B cell (primary cell): ENCODE measurements at regions not wholly inside any gene's neighbourhood (a gene's known extent, or its start where the extent isn't known, plus 50 kb on each side); places are given as distances from the start of the nearest gene placed in this dataset.

Source experiments
- ATAC-seq: fragments of 200-7000 bp; cut with Tn5 transposase; one replicate; pipeline ENCODE4 v1.10.0; 2021; ENCODE audit warnings: low read depth, mild to moderate bottlenecking, moderate number of reproducible peaks, moderate library complexity
- CTCF ChIA-PET: fragments of 350-600 bp; sonication (Branson Sonifier 250); formaldehyde crosslinking; loops from one replicate; lab custom pipeline; 2021; ENCODE audit warnings: antibody characterized with exemption, inconsistent platforms; lab: Charles Lee
- POLR2A ChIA-PET: fragments of 350-600 bp; sonication (Branson Sonifier 250); formaldehyde crosslinking; loops from one replicate; lab custom pipeline; 2021; ENCODE audit warnings: antibody characterized with exemption; lab: Charles Lee
- DNase-seq: peaks from one replicate; pipeline ENCODE4 v3.0.0; 2013
- H2AFZ ChIP-seq: 2 replicates; pipeline ENCODE4 v1.6.1; 2012; ENCODE audit warnings: mild to moderate bottlenecking, low read depth, low read length; ENCODE audit not compliant: insufficient read depth, poor library complexity, severe bottlenecking
- H3K27ac ChIP-seq, 2 donors: 1 replicate in 1 of 2; 2 replicates in 1 of 2; pipeline ENCODE4 v1.5.1; 2012 to 2013; ENCODE audit warnings: low read length in 2 of 2, mild to moderate bottlenecking in 2 of 2, moderate library complexity in 1 of 2
- H3K27me3 ChIP-seq, 4 experiments: fragments of 200-600 bp in 1 of 4; sonication (generic) in 1 of 4; replicated peaks in 1 of 4; 1 replicate in 2 of 4; 2 replicates in 2 of 4; pipeline versions ENCODE4 v1.6.1 to v1.7.0; 2013 to 2016; ENCODE audit warnings: low read length in 3 of 4, mild to moderate bottlenecking in 2 of 4, mixed read lengths in 1 of 4, moderate library complexity in 1 of 4; ENCODE audit not compliant: insufficient read depth in 4 of 4, control insufficient read depth in 3 of 4; ENCODE audit errors: control extremely low read depth in 1 of 4
- H3K36me3 ChIP-seq, 2 experiments: replicated peaks in 1 of 2; 1 replicate in 1 of 2; 2 replicates in 1 of 2; pipeline versions ENCODE4 v1.6.1 to v1.7.1; 2013; ENCODE audit warnings: low read length in 1 of 2; ENCODE audit not compliant: insufficient read depth in 2 of 2, control insufficient read depth in 1 of 2; ENCODE audit errors: control extremely low read depth in 1 of 2, extremely low read depth in 1 of 2
- H3K4me1 ChIP-seq, 2 donors: fragments of 200-600 bp in 1 of 2; sonication (generic) in 1 of 2; 1 replicate in 1 of 2; 2 replicates in 1 of 2; pipeline versions ENCODE4 v1.5.1 to v1.6.1; 2013 to 2017; ENCODE audit warnings: low read length in 2 of 2; ENCODE audit not compliant: control insufficient read depth in 2 of 2, insufficient read depth in 2 of 2
- H3K4me2 ChIP-seq: replicated peaks from 2 replicates; pipeline ENCODE3; 2012; ENCODE audit warnings: mild to moderate bottlenecking, low read depth, low read length; ENCODE audit not compliant: poor library complexity, severe bottlenecking
- H3K4me3 ChIP-seq, 5 experiments: fragments of 200-600 bp in 1 of 5; sonication (generic) in 1 of 5; 1 replicate in 3 of 5; 2 replicates in 2 of 5; pipeline versions ENCODE4 v1.5.1 to v1.7.0; 2011 to 2016; ENCODE audit warnings: low read length in 4 of 5, mild to moderate bottlenecking in 4 of 5, low read depth in 2 of 5, control low read depth in 1 of 5, moderate library complexity in 1 of 5; ENCODE audit not compliant: insufficient read depth in 1 of 5; ENCODE audit errors: control extremely low read depth in 1 of 5, extremely low read depth in 1 of 5
- H3K79me2 ChIP-seq: fragments of 200-600 bp; sonication (generic); one replicate; pipeline ENCODE4 v1.6.0; 2016; ENCODE audit warnings: low read length; ENCODE audit not compliant: control insufficient read depth, insufficient read depth
- H3K9ac ChIP-seq: fragments of 200-600 bp; sonication (generic); 2 replicates; pipeline ENCODE4 v1.6.1; 2017; ENCODE audit warnings: mild to moderate bottlenecking, low read length, moderate library complexity
- H3K9me3 ChIP-seq, 3 donors: one replicate each; pipeline versions ENCODE4 v1.6.1 to v1.7.1; 2013; ENCODE audit warnings: low read length in 2 of 3; ENCODE audit not compliant: control insufficient read depth in 2 of 3, insufficient read depth in 1 of 3; ENCODE audit errors: control extremely low read depth in 1 of 3
- H4K20me1 ChIP-seq: 2 replicates; pipeline ENCODE4 v1.6.0; 2012; ENCODE audit warnings: mild to moderate bottlenecking, low read length; ENCODE audit not compliant: insufficient read depth, control insufficient read depth, poor library complexity, severe bottlenecking
- H3K27ac Mint-ChIP-seq: one replicate; pipeline ENCODE4 v1.8.0; 2021; ENCODE audit warnings: mixed read lengths
- H3K27me3 Mint-ChIP-seq: one replicate; pipeline ENCODE4 v1.8.0; 2021; ENCODE audit warnings: mixed read lengths
- H3K4me1 Mint-ChIP-seq: one replicate; pipeline ENCODE4 v1.8.0; 2021; ENCODE audit warnings: mixed read lengths
- H3K4me3 Mint-ChIP-seq: one replicate; pipeline ENCODE4 v1.8.0; 2021; ENCODE audit warnings: mixed read lengths
- H3K9me3 Mint-ChIP-seq: one replicate; pipeline ENCODE4 v1.8.0; 2022; ENCODE audit warnings: mixed read lengths; ENCODE audit not compliant: insufficient read depth
- CTCF ChIP-seq: fragments of 200-600 bp; IDR thresholded peaks from one replicate; pipeline ENCODE4 v1.8.0; 2022; ENCODE audit warnings: antibody characterized with exemption, mild to moderate bottlenecking
- EZH2 ChIP-seq: IDR thresholded peaks from 2 replicates; pipeline ENCODE4 v1.6.1; 2012; ENCODE audit warnings: borderline replicate concordance, low read depth, mild to moderate bottlenecking, moderate library complexity, low read length; ENCODE audit not compliant: insufficient read depth, poor library complexity, severe bottlenecking
- WGBS: methylation state at CpG from one replicate; pipeline ENCODE4 v1.1.5; 2013; ENCODE audit warnings: missing lambda C conversion rate; ENCODE audit not compliant: insufficient coverage; 5-methylcytosine and 5-hydroxymethylcytosine counted together
- intact Hi-C: fragments of 100-400 bp; cut with micrococcal nuclease; formaldehyde crosslinking; loops from one replicate; pipeline ENCODE4 v1.10.0; 2022

- H3K27ac Mint-ChIP-seq, result no peak overlapping the region
- no peaks in the 10 kb centered on the region for H3K4me1 Mint-ChIP-seq
- peaks cover 22% of the 10 kb centered on the region for H3K27me3 Mint-ChIP-seq
- H3K9ac ChIP-seq, result no peak overlapping the region
- H3K4me3 Mint-ChIP-seq, result no peak overlapping the region
- ATAC-seq, result no peak
- H3K4me1 ChIP-seq, result no peaks in the 10 kb centered on the region
- ChIA-PET POLR2A (no interaction called here), CTCF (no interaction called here)
- TF ChIP-seq CTCF, result no peak
- no peak for TF ChIP-seq EZH2
- WGBS, result 83% methylated on average over 1 of the region's 6 CpGs
- DNase-seq, result no peak
- intact Hi-C loops, result no loop called here
- no peaks in the 10 kb centered on the region for H3K9me3 Mint-ChIP-seq
- no peaks in the 10 kb centered on the region for H3K36me3 ChIP-seq
- H3K4me3 ChIP-seq, result no peak overlapping the region
- no peak overlapping the region for H2AFZ ChIP-seq
- no peaks in the 10 kb centered on the region for H3K79me2 ChIP-seq
- no peak overlapping the region for H3K27ac ChIP-seq
- no peaks in the 10 kb centered on the region for H3K27me3 ChIP-seq
- no peaks in the 10 kb centered on the region for H4K20me1 ChIP-seq
- H3K4me2 ChIP-seq, result no peak overlapping the region
- no peaks in the 10 kb centered on the region for H3K9me3 ChIP-seq
Observed at GRCh38 chr17:5874486-5874885, 195.7 kb upstream of the WSCD1 start.

- Histone ChIP-seq H3K27ac (no peak overlapping the region), H3K79me2 (no peaks in the 10 kb centered on the region), H2AFZ (no peak overlapping the region), H3K4me3 (no peak overlapping the region), H3K36me3 (no peaks in the 10 kb centered on the region), H3K27me3 (no peaks in the 10 kb centered on the region), H3K4me1 (no peaks in the 10 kb centered on the region), H4K20me1 (no peaks in the 10 kb centered on the region), H3K4me2 (no peak overlapping the region), H3K9ac (no peak overlapping the region), H3K9me3 (no peaks in the 10 kb centered on the region)
- Mint-ChIP-seq H3K27ac (no peak overlapping the region), H3K27me3 (peaks cover 22% of the 10 kb centered on the region), H3K4me3 (no peak overlapping the region), H3K9me3 (no peaks in the 10 kb centered on the region), H3K4me1 (no peaks in the 10 kb centered on the region)
- ChIA-PET CTCF (no interaction called here), POLR2A (no interaction called here)
- intact Hi-C loops, result no loop called here
- DNase-seq (no peak), ATAC-seq (no peak)
- no CpG with 5 or more reads among the region's 1 CpG for WGBS
- TF ChIP-seq EZH2 (no peak), CTCF (no peak)
Observed at GRCh38 chr17:5877366-5877765, 192.8 kb upstream of the WSCD1 start.
